GM18498 (cell line): ENCODE measurements at regions not wholly inside any gene's neighbourhood (a gene's known extent, or its start where the extent isn't known, plus 50 kb on each side); places are given as distances from the start of the nearest gene placed in this dataset.

Experiments used
- ATAC-seq: cut with Tn5 transposase; IDR thresholded peaks from one replicate; pipeline ENCODE4 v1.9.1; 2021; ENCODE audit warnings: mild to moderate bottlenecking, moderate library complexity; ENCODE audit not compliant: unreplicated experiment

- ATAC-seq, result no peak
These were observed 165.7 kb upstream of the RARB start for GRCh38 chr3:25262322-25262721.

- no peak for ATAC-seq
These were observed 162.8 kb upstream of the RARB start for GRCh38 chr3:25265284-25265683.

GRCh38 chr3:25266677-25267076 lies 161.4 kb upstream of the RARB start:
- no peak for ATAC-seq

- ATAC-seq, result no peak
These were observed 156.0 kb upstream of the RARB start for GRCh38 chr3:25272090-25272489.

- no peak for ATAC-seq
These were observed 154.4 kb upstream of the RARB start for GRCh38 chr3:25273582-25274171.

GRCh38 chr3:25277503-25277902 lies 150.6 kb upstream of the RARB start:
- no peak for ATAC-seq

- ATAC-seq, result no peak
These were observed 146.9 kb upstream of the RARB start for GRCh38 chr3:25281041-25281731.

- no peak for ATAC-seq
These were observed 146.3 kb upstream of the RARB start for GRCh38 chr3:25281732-25282126.

- ATAC-seq, result no peak
These were observed 144.4 kb upstream of the RARB start for GRCh38 chr3:25283613-25284012.

GRCh38 chr3:25284249-25284648 lies 143.8 kb upstream of the RARB start:
- no peak for ATAC-seq

- ATAC-seq, result no peak
These were observed 140.7 kb upstream of the RARB start for GRCh38 chr3:25287291-25287884.

- ATAC-seq, result no peak
These were observed 139.7 kb upstream of the RARB start for GRCh38 chr3:25288413-25288812.

- ATAC-seq, result no peak
These were observed 138.9 kb upstream of the RARB start for GRCh38 chr3:25289156-25289555.

- no peak for ATAC-seq
These were observed 138.4 kb upstream of the RARB start for GRCh38 chr3:25289663-25290062.

- no peak for ATAC-seq
These were observed 136.6 kb upstream of the RARB start for GRCh38 chr3:25291481-25291905.

- ATAC-seq, result no peak
These were observed 136.0 kb upstream of the RARB start for GRCh38 chr3:25292036-25292435.

- ATAC-seq, result no peak
These were observed 135.5 kb upstream of the RARB start for GRCh38 chr3:25292595-25292994.

GRCh38 chr3:25293736-25294135 lies 134.3 kb upstream of the RARB start:
- ATAC-seq, result no peak

- no peak for ATAC-seq
These were observed 133.8 kb upstream of the RARB start for GRCh38 chr3:25294169-25294805.

GRCh38 chr3:25297667-25298585 lies 130.1 kb upstream of the RARB start:
- ATAC-seq, result no peak

GRCh38 chr3:25300141-25300540 lies 127.9 kb upstream of the RARB start:
- no peak for ATAC-seq
